ENCODE measurements at regions not wholly inside any gene's neighbourhood (a gene's known extent, or its start where the extent isn't known, plus 50 kb on each side); places are given as distances from the start of the nearest gene placed in this dataset.

GRCh38 chr20:60581606-60582115, 623.4 kb downstream of the CDH26 start:
- TF ChIP-seq TOX (CRISPR knock-in tag; IDR thresholded peaks at IDR 0.05; ENCODE audit: borderline replicate concordance), result no peak
- TF ChIP-seq PPARA (CRISPR knock-in tag; IDR thresholded peaks at IDR 0.05; ENCODE audit: borderline replicate concordance), result no peak
- no peak for TF ChIP-seq ZFP3 (CRISPR knock-in tag; IDR thresholded peaks at IDR 0.05)
- TF ChIP-seq ZNF565 (CRISPR knock-in tag; conservative IDR thresholded peaks at IDR 0.05; ENCODE audit: low read depth), result no peak
- TF ChIP-seq ESRRG (CRISPR knock-in tag; IDR thresholded peaks at IDR 0.05), result no peak
- TF ChIP-seq SNAI2 (CRISPR knock-in tag; IDR thresholded peaks at IDR 0.05), result no peak
- no peak for TF ChIP-seq CREB5 (CRISPR knock-in tag; IDR thresholded peaks at IDR 0.05; ENCODE audit: low read depth)
- TF ChIP-seq PATZ1 (CRISPR knock-in tag; IDR thresholded peaks at IDR 0.05; ENCODE audit: borderline replicate concordance), result no peak
- no peak for TF ChIP-seq CSRNP3 (CRISPR knock-in tag; IDR thresholded peaks at IDR 0.05)
- TF ChIP-seq ZNF70 (CRISPR knock-in tag; IDR thresholded peaks at IDR 0.05), result no peak
- TF ChIP-seq ZNF8 (CRISPR knock-in tag; IDR thresholded peaks at IDR 0.05), result no peak
- TF ChIP-seq OSR1 (CRISPR knock-in tag; IDR thresholded peaks at IDR 0.05), result no peak
- TF ChIP-seq ARNTL (CRISPR knock-in tag; IDR thresholded peaks at IDR 0.05; ENCODE audit: borderline replicate concordance, low read depth), result no peak
